ENCODE measurements at regions not wholly inside any gene's neighbourhood (a gene's known extent, or its start where the extent isn't known, plus 50 kb on each side); places are given as distances from the start of the nearest gene placed in this dataset.

GRCh38 chr1:102726417-102726816 lies 381.9 kb downstream of the COL11A1 start (continued):
- no peak for TF ChIP-seq MTA2 (IDR thresholded peaks at IDR 0.05; ENCODE audit: low read depth)
- no peak for TF ChIP-seq MAX (IDR thresholded peaks at IDR 0.05; ENCODE audit: low read depth, low read length)
- TF ChIP-seq FOXK2 (IDR thresholded peaks at IDR 0.05): no peak
- no peak for TF ChIP-seq STAT1 (conservative IDR thresholded peaks at IDR 0.05)
- no peak for TF ChIP-seq MTA3 (IDR thresholded peaks at IDR 0.05; ENCODE audit: borderline replicate concordance, low read length)
- TF ChIP-seq RAD51 (IDR thresholded peaks at IDR 0.05): no peak
- no peak for TF ChIP-seq ZBED1 (IDR thresholded peaks at IDR 0.05; ENCODE audit: borderline replicate concordance)
- no peak for TF ChIP-seq ZNF274 (IDR thresholded peaks at IDR 0.05; ENCODE audit: insufficient read depth, insufficient read length)
- TF ChIP-seq KLF5 (IDR thresholded peaks at IDR 0.05; ENCODE audit: partially characterized antibody): no peak
- no peak for TF ChIP-seq GABPA (IDR thresholded peaks at IDR 0.05; ENCODE audit: low read depth)
- no peak for TF ChIP-seq ZZZ3 (IDR thresholded peaks at IDR 0.05; ENCODE audit: control insufficient read depth, insufficient read length, low read depth)
- no peak for TF ChIP-seq NR2C2 (IDR thresholded peaks at IDR 0.05; ENCODE audit: borderline replicate concordance, control insufficient read depth, insufficient read length, low read depth)
- no peak for TF ChIP-seq MEF2B (IDR thresholded peaks at IDR 0.05; ENCODE audit: partially characterized antibody, poor library complexity, severe bottlenecking)
- TF ChIP-seq SMC3 (IDR thresholded peaks at IDR 0.05; ENCODE audit: borderline replicate concordance, low read length): no peak
- no peak for TF ChIP-seq SUZ12 (IDR thresholded peaks at IDR 0.05; ENCODE audit: unreplicated experiment)

GRCh38 chr1:102724741-102725140 lies 383.6 kb downstream of the COL11A1 start:
- H3K27ac ChIP-seq (ENCODE audit: control insufficient read depth, insufficient read depth): no peak overlapping the region
- ATAC-seq (no peak), FAIRE-seq (no peak), DNase-seq (ENCODE audit: low read depth, low spot score) (no peak)
- no peak overlapping the region for H3K4me3 ChIP-seq
- in situ Hi-C loops (cut with MboI) (no loop called here), intact Hi-C loops (cut with micrococcal nuclease; ENCODE audit: unreplicated experiment) (no loop called here)
- BruUV-seq (replicated peaks): no TSS peak
- no peak overlapping the region for H3K9ac ChIP-seq (ENCODE audit: control insufficient read depth, insufficient read depth, low read length)
- CTCF ChIA-PET: no interaction called here
- H4K20me1 ChIP-seq (ENCODE audit: control insufficient read depth, insufficient read depth): no peaks in the 10 kb centered on the region
- H3K4me2 ChIP-seq (ENCODE audit: control insufficient read depth, insufficient read depth): no peak overlapping the region
- H3K9me3 ChIP-seq (replicated peaks; ENCODE audit: control insufficient read depth, insufficient read depth, low read length): no peaks in the 10 kb centered on the region
- SMC1A ChIA-PET (ENCODE audit: uncharacterized antibody, unreplicated experiment): no interaction called here
- H3K36me3 ChIP-seq (ENCODE audit: control insufficient read depth in 2 of 2, insufficient read depth in 2 of 2, low read length in 1 of 2): no peaks in the 10 kb centered on the region
- no peak overlapping the region for H2AFZ ChIP-seq (ENCODE audit: control insufficient read depth, low read depth, low read length)
- no peaks in the 10 kb centered on the region for H3K4me1 ChIP-seq (ENCODE audit: control insufficient read depth, insufficient read depth, low read length)
- H3K27me3 ChIP-seq (replicated peaks in 1 of 2; ENCODE audit: control insufficient read depth in 2 of 2, insufficient read depth in 2 of 2, low read length in 1 of 2): no peaks in the 10 kb centered on the region
- 7% methylated on average over 1 of the region's 1 CpG for WGBS (ENCODE audit: insufficient coverage, insufficient replicate concordance, low lambda C conversion rate, missing lambda C conversion rate)
- H3K79me2 ChIP-seq (ENCODE audit: control insufficient read depth, insufficient read depth, low read length): no peaks in the 10 kb centered on the region
- POLR2A ChIA-PET: no interaction called here
- RAD21 ChIA-PET (ENCODE audit: unreplicated experiment): no interaction called here
- TF ChIP-seq, protein P1, sequence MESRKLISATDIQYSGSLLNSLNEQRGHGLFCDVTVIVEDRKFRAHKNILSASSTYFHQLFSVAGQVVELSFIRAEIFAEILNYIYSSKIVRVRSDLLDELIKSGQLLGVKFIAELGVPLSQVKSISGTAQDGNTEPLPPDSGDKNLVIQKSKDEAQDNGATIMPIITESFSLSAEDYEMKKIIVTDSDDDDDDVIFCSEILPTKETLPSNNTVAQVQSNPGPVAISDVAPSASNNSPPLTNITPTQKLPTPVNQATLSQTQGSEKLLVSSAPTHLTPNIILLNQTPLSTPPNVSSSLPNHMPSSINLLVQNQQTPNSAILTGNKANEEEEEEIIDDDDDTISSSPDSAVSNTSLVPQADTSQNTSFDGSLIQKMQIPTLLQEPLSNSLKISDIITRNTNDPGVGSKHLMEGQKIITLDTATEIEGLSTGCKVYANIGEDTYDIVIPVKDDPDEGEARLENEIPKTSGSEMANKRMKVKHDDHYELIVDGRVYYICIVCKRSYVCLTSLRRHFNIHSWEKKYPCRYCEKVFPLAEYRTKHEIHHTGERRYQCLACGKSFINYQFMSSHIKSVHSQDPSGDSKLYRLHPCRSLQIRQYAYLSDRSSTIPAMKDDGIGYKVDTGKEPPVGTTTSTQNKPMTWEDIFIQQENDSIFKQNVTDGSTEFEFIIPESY (IDR thresholded peaks at IDR 0.05): no peak
- no peak for TF ChIP-seq CBFB (IDR thresholded peaks at IDR 0.05; ENCODE audit: low read depth)
- no peak for TF ChIP-seq RBBP5 (conservative IDR thresholded peaks at IDR 0.05)
- TF ChIP-seq, protein P2, sequence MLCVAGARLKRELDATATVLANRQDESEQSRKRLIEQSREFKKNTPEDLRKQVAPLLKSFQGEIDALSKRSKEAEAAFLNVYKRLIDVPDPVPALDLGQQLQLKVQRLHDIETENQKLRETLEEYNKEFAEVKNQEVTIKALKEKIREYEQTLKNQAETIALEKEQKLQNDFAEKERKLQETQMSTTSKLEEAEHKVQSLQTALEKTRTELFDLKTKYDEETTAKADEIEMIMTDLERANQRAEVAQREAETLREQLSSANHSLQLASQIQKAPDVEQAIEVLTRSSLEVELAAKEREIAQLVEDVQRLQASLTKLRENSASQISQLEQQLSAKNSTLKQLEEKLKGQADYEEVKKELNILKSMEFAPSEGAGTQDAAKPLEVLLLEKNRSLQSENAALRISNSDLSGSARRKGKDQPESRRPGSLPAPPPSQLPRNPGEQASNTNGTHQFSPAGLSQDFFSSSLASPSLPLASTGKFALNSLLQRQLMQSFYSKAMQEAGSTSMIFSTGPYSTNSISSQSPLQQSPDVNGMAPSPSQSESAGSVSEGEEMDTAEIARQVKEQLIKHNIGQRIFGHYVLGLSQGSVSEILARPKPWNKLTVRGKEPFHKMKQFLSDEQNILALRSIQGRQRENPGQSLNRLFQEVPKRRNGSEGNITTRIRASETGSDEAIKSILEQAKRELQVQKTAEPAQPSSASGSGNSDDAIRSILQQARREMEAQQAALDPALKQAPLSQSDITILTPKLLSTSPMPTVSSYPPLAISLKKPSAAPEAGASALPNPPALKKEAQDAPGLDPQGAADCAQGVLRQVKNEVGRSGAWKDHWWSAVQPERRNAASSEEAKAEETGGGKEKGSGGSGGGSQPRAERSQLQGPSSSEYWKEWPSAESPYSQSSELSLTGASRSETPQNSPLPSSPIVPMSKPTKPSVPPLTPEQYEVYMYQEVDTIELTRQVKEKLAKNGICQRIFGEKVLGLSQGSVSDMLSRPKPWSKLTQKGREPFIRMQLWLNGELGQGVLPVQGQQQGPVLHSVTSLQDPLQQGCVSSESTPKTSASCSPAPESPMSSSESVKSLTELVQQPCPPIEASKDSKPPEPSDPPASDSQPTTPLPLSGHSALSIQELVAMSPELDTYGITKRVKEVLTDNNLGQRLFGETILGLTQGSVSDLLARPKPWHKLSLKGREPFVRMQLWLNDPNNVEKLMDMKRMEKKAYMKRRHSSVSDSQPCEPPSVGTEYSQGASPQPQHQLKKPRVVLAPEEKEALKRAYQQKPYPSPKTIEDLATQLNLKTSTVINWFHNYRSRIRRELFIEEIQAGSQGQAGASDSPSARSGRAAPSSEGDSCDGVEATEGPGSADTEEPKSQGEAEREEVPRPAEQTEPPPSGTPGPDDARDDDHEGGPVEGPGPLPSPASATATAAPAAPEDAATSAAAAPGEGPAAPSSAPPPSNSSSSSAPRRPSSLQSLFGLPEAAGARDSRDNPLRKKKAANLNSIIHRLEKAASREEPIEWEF (IDR thresholded peaks at IDR 0.05; ENCODE audit: insufficient replicate concordance, low read depth, low read length): no peak
- TF ChIP-seq CHD4 (IDR thresholded peaks at IDR 0.05): no peak
